ENCODE measurements at regions not wholly inside any gene's neighbourhood (a gene's known extent, or its start where the extent isn't known, plus 50 kb on each side); places are given as distances from the start of the nearest gene placed in this dataset.

GRCh38 chr4:33060674-33061542 lies 2340.7 kb downstream of the PCDH7 start:
- peak; percentile 57 for DNase-seq

- no peak for DNase-seq
Measured at GRCh38 chr4:33061727-33062126, 2341.6 kb downstream of the PCDH7 start.

- no peak for DNase-seq
Measured at GRCh38 chr4:33062155-33062806, 2342.1 kb downstream of the PCDH7 start.

- no peak for DNase-seq
Measured at GRCh38 chr4:33063241-33063640, 2343.1 kb downstream of the PCDH7 start.

GRCh38 chr4:33064238-33064637 lies 2344.1 kb downstream of the PCDH7 start:
- DNase-seq: no peak

GRCh38 chr4:33065749-33066148 lies 2345.6 kb downstream of the PCDH7 start:
- DNase-seq: no peak

GRCh38 chr4:33067221-33067620 lies 2347.1 kb downstream of the PCDH7 start:
- no peak for DNase-seq

- no peak for DNase-seq
Measured at GRCh38 chr4:33068539-33068938, 2348.4 kb downstream of the PCDH7 start.

GRCh38 chr4:33071535-33071934 lies 2351.4 kb downstream of the PCDH7 start:
- no peak for DNase-seq

GRCh38 chr4:33072298-33073089 lies 2352.3 kb downstream of the PCDH7 start:
- DNase-seq: no peak

- DNase-seq: no peak
Measured at GRCh38 chr4:33073811-33074210, 2353.6 kb downstream of the PCDH7 start.

GRCh38 chr4:33078145-33078544 lies 2358.0 kb downstream of the PCDH7 start:
- DNase-seq: no peak

GRCh38 chr4:33080275-33080674 lies 2360.1 kb downstream of the PCDH7 start:
- DNase-seq: no peak

- DNase-seq: no peak
Measured at GRCh38 chr4:33085709-33086108, 2365.5 kb downstream of the PCDH7 start.

- no peak for DNase-seq
Measured at GRCh38 chr4:33086331-33086925, 2366.3 kb downstream of the PCDH7 start.

GRCh38 chr4:33088713-33089112 lies 2368.5 kb downstream of the PCDH7 start:
- DNase-seq: no peak

GRCh38 chr4:33090910-33091309 lies 2370.7 kb downstream of the PCDH7 start:
- DNase-seq: no peak

GRCh38 chr4:33091961-33092360 lies 2371.8 kb downstream of the PCDH7 start:
- DNase-seq: no peak

GRCh38 chr4:33104273-33104672 lies 2384.1 kb downstream of the PCDH7 start:
- DNase-seq: no peak

- no peak for DNase-seq
Measured at GRCh38 chr4:33107814-33108213, 2387.6 kb downstream of the PCDH7 start.

GRCh38 chr4:33111117-33111516 lies 2390.9 kb downstream of the PCDH7 start:
- no peak for DNase-seq

- DNase-seq: no peak
Measured at GRCh38 chr4:33116871-33117270, 2396.7 kb downstream of the PCDH7 start.

- DNase-seq: no peak
Measured at GRCh38 chr4:33126002-33126401, 2405.8 kb downstream of the PCDH7 start.

All from right forelimb (tissue), 1 donor.